K562 (cell line): ENCODE measurements at regions not wholly inside any gene's neighbourhood (a gene's known extent, or its start where the extent isn't known, plus 50 kb on each side); places are given as distances from the start of the nearest gene placed in this dataset.

ENCODE experiments used
- CBX5 ChIP-seq: IDR thresholded peaks from 2 replicates; pipeline ENCODE4 v1.6.1; 2014; ENCODE audit warnings: low read depth, borderline replicate concordance
- GATA2 ChIP-seq: sonication (generic); formaldehyde crosslinking; IDR thresholded peaks from 2 replicates; pipeline ENCODE4 v1.4.0; 2020; ENCODE audit warnings: mild to moderate bottlenecking, missing genetic modification reagents
- KAT2B ChIP-seq: IDR thresholded peaks from one replicate; pipeline ENCODE4 v1.6.1; 2012; ENCODE audit warnings: low read depth, mild to moderate bottlenecking, control low read depth, inconsistent platforms, low read length, moderate library complexity
- PTRF ChIP-seq: fragments of 450-650 bp; IDR thresholded peaks from 2 replicates; pipeline ENCODE4 v1.6.1; 2016; ENCODE audit warnings: mild to moderate bottlenecking, missing genetic modification characterization, missing compliant biosample characterization
- RBM39 ChIP-seq: fragments of 200-400 bp; formaldehyde crosslinking; optimal IDR thresholded peaks from 2 replicates; pipeline ENCODE3; 2018; ENCODE audit warnings: low read depth, low read length
- SMAD3 ChIP-seq: fragments of 450-650 bp; formaldehyde crosslinking; conservative IDR thresholded peaks from 2 replicates; pipeline ENCODE4 v1.4.0; 2020; ENCODE audit warnings: mild to moderate bottlenecking
- ZNF232 ChIP-seq: sonication (generic); formaldehyde crosslinking; IDR thresholded peaks from 2 replicates; pipeline ENCODE4 v1.8.0; 2022; ENCODE audit warnings: mild to moderate bottlenecking, missing genetic modification reagents
- TF ChIP-seq, protein P1 (sequence below): sonication (generic); formaldehyde crosslinking; IDR thresholded peaks from 2 replicates; pipeline ENCODE4 v1.8.1; 2023; ENCODE audit warnings: missing genetic modification reagents, mild to moderate bottlenecking, borderline replicate concordance
- TF ChIP-seq, protein P2 (sequence below): fragments of 450-650 bp; IDR thresholded peaks from 2 replicates; pipeline ENCODE4 v1.6.1; 2016; ENCODE audit warnings: low read depth
- TF ChIP-seq, protein P3 (sequence below), 2 experiments: IDR thresholded peaks in 1 of 2; conservative IDR thresholded peaks in 1 of 2; 2 replicates each; pipeline ENCODE4 v1.6.1; 2016; ENCODE audit warnings: low read depth in 2 of 2, mild to moderate bottlenecking in 1 of 2, missing compliant biosample characterization in 1 of 2, missing genetic modification characterization in 1 of 2, moderate library complexity in 1 of 2
- TF ChIP-seq, protein P4 (sequence below): sonication (generic); formaldehyde crosslinking; IDR thresholded peaks from 2 replicates; pipeline ENCODE4 v1.8.0; 2023; ENCODE audit warnings: mild to moderate bottlenecking, missing genetic modification reagents

DNA sequence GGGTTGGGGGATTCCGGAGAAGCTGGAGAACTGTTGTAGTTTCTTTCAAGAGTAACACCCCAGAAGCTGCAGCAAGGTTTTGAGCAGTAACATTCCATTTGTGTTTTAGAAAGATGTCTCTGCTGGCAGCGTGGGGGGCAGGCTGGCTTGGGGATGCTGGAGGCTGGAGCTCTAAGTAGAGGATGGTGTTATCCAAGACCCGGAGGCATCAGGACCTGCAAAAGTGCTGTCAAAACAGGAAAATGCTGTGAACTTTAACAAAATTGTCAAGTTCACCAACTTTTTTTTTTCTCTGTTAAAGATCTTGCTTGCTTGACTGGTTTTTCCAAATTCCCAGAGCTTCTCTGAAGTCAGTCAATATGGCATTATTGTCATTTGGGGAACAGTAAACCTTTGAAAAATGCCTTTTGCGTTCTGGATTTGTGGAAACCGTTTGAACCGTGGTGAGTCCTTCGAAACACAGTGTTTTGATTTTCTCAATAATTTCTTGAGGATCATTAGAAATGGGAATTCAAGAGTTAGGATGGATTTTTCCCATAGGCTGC lies 189.6 kb upstream of the NLRP1 start:
- no peak for TF ChIP-seq ZNF232 (CRISPR knock-in tag)
- TF ChIP-seq RBM39, result no peak
- no peak for TF ChIP-seq GATA2 (CRISPR knock-in tag)
- no peak for TF ChIP-seq PTRF
- no peak for TF ChIP-seq CBX5
- no peak for TF ChIP-seq KAT2B
- TF ChIP-seq, protein P1, sequence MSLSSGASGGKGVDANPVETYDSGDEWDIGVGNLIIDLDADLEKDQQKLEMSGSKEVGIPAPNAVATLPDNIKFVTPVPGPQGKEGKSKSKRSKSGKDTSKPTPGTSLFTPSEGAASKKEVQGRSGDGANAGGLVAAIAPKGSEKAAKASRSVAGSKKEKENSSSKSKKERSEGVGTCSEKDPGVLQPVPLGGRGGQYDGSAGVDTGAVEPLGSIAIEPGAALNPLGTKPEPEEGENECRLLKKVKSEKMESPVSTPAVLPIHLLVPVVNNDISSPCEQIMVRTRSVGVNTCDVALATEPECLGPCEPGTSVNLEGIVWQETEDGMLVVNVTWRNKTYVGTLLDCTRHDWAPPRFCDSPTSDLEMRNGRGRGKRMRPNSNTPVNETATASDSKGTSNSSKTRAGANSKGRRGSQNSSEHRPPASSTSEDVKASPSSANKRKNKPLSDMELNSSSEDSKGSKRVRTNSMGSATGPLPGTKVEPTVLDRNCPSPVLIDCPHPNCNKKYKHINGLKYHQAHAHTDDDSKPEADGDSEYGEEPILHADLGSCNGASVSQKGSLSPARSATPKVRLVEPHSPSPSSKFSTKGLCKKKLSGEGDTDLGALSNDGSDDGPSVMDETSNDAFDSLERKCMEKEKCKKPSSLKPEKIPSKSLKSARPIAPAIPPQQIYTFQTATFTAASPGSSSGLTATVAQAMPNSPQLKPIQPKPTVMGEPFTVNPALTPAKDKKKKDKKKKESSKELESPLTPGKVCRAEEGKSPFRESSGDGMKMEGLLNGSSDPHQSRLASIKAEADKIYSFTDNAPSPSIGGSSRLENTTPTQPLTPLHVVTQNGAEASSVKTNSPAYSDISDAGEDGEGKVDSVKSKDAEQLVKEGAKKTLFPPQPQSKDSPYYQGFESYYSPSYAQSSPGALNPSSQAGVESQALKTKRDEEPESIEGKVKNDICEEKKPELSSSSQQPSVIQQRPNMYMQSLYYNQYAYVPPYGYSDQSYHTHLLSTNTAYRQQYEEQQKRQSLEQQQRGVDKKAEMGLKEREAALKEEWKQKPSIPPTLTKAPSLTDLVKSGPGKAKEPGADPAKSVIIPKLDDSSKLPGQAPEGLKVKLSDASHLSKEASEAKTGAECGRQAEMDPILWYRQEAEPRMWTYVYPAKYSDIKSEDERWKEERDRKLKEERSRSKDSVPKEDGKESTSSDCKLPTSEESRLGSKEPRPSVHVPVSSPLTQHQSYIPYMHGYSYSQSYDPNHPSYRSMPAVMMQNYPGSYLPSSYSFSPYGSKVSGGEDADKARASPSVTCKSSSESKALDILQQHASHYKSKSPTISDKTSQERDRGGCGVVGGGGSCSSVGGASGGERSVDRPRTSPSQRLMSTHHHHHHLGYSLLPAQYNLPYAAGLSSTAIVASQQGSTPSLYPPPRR (CRISPR knock-in tag), result no peak
- TF ChIP-seq, protein P2, sequence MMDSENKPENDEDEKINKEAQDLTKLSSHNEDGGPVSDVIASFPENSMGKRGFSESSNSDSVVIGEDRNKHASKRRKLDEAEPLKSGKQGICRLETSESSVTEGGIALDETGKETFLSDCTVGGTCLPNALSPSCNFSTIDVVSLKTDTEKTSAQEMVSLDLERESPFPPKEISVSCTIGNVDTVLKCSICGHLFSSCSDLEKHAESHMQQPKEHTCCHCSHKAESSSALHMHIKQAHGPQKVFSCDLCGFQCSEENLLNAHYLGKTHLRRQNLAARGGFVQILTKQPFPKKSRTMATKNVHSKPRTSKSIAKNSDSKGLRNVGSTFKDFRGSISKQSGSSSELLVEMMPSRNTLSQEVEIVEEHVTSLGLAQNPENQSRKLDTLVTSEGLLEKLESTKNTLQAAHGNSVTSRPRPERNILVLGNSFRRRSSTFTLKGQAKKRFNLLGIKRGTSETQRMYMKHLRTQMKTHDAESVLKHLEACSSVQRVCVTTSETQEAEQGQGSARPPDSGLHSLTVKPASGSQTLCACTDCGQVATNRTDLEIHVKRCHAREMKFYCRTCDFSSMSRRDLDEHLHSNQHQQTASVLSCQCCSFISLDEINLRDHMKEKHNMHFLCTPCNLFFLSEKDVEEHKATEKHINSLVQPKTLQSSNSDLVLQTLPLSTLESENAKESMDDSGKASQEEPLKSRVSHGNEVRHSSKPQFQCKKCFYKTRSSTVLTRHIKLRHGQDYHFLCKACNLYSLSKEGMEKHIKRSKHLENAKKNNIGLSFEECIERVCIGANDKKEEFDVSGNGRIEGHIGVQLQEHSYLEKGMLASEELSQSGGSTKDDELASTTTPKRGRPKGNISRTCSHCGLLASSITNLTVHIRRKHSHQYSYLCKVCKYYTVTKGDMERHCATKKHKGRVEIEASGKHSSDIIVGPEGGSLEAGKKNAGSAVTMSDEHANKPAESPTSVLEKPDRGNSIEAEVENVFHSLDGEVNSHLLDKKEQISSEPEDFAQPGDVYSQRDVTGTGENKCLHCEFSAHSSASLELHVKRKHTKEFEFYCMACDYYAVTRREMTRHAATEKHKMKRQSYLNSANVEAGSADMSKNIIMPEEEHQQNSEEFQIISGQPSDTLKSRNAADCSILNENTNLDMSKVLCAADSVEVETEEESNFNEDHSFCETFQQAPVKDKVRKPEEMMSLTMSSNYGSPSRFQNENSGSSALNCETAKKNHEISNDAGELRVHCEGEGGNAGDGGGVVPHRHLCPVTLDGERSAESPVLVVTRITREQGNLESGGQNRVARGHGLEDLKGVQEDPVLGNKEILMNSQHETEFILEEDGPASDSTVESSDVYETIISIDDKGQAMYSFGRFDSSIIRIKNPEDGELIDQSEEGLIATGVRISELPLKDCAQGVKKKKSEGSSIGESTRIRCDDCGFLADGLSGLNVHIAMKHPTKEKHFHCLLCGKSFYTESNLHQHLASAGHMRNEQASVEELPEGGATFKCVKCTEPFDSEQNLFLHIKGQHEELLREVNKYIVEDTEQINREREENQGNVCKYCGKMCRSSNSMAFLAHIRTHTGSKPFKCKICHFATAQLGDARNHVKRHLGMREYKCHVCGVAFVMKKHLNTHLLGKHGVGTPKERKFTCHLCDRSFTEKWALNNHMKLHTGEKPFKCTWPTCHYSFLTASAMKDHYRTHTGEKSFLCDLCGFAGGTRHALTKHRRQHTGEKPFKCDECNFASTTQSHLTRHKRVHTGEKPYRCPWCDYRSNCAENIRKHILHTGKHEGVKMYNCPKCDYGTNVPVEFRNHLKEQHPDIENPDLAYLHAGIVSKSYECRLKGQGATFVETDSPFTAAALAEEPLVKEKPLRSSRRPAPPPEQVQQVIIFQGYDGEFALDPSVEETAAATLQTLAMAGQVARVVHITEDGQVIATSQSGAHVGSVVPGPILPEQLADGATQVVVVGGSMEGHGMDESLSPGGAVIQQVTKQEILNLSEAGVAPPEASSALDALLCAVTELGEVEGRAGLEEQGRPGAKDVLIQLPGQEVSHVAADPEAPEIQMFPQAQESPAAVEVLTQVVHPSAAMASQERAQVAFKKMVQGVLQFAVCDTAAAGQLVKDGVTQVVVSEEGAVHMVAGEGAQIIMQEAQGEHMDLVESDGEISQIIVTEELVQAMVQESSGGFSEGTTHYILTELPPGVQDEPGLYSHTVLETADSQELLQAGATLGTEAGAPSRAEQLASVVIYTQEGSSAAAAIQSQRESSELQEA, result no peak
- TF ChIP-seq, protein P3, sequence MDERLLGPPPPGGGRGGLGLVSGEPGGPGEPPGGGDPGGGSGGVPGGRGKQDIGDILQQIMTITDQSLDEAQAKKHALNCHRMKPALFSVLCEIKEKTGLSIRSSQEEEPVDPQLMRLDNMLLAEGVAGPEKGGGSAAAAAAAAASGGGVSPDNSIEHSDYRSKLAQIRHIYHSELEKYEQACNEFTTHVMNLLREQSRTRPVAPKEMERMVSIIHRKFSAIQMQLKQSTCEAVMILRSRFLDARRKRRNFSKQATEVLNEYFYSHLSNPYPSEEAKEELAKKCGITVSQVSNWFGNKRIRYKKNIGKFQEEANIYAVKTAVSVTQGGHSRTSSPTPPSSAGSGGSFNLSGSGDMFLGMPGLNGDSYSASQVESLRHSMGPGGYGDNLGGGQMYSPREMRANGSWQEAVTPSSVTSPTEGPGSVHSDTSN (CRISPR knock-in tag; IDR thresholded peaks at IDR 0.05; ENCODE audit: low read depth), result no peak
- TF ChIP-seq, protein P3 (tag; conservative IDR thresholded peaks at IDR 0.05; ENCODE audit: low read depth), result no peak
- TF ChIP-seq SMAD3 (CRISPR knock-in tag), result no peak
- TF ChIP-seq, protein P4, sequence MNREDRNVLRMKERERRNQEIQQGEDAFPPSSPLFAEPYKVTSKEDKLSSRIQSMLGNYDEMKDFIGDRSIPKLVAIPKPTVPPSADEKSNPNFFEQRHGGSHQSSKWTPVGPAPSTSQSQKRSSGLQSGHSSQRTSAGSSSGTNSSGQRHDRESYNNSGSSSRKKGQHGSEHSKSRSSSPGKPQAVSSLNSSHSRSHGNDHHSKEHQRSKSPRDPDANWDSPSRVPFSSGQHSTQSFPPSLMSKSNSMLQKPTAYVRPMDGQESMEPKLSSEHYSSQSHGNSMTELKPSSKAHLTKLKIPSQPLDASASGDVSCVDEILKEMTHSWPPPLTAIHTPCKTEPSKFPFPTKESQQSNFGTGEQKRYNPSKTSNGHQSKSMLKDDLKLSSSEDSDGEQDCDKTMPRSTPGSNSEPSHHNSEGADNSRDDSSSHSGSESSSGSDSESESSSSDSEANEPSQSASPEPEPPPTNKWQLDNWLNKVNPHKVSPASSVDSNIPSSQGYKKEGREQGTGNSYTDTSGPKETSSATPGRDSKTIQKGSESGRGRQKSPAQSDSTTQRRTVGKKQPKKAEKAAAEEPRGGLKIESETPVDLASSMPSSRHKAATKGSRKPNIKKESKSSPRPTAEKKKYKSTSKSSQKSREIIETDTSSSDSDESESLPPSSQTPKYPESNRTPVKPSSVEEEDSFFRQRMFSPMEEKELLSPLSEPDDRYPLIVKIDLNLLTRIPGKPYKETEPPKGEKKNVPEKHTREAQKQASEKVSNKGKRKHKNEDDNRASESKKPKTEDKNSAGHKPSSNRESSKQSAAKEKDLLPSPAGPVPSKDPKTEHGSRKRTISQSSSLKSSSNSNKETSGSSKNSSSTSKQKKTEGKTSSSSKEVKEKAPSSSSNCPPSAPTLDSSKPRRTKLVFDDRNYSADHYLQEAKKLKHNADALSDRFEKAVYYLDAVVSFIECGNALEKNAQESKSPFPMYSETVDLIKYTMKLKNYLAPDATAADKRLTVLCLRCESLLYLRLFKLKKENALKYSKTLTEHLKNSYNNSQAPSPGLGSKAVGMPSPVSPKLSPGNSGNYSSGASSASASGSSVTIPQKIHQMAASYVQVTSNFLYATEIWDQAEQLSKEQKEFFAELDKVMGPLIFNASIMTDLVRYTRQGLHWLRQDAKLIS (CRISPR knock-in tag), result no peak
